Hepatic stellate cell (primary cell): ENCODE measurements at regions not wholly inside any gene's neighbourhood (a gene's known extent, or its start where the extent isn't known, plus 50 kb on each side); places are given as distances from the start of the nearest gene placed in this dataset.
"Not testable (repeated sequence)": the region's sequence is repeated elsewhere in the genome, so short reads cannot be mapped to it uniquely, and the experiment has no call there.

Experiments
- DNase-seq: peaks from one replicate; pipeline ENCODE4 v3.0.0; 2011; ENCODE audit warnings: low spot score

DNA sequence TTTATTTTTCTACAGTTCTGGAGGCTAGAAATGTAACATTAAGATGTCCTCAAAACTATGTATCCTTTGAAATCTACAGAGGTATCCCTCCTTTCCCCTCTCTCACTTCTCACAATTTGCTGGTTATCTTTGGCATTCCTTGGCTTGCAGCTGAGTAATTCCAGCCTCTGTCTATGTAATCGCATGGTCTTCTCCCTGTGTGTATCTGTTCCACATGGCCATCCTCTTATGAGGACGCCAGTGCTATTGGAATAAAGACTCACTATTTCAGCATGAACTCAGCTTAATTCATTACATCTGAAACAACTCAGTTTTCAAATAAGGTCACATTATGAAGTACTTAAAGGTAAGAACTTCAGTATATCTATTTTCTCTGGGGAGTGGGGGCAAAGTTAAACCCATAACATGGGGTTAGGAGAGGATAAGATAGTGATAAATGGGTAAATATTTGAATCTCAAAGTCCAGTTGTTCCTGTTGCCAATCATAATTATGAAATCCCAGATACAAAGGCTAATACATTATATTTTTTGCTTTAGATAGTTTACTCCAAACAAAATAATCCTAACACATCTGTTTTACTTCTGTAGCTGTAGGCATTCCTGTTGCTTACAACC, 1290.8 kb downstream of the NCAM2 start:
- no peak for DNase-seq

DNA sequence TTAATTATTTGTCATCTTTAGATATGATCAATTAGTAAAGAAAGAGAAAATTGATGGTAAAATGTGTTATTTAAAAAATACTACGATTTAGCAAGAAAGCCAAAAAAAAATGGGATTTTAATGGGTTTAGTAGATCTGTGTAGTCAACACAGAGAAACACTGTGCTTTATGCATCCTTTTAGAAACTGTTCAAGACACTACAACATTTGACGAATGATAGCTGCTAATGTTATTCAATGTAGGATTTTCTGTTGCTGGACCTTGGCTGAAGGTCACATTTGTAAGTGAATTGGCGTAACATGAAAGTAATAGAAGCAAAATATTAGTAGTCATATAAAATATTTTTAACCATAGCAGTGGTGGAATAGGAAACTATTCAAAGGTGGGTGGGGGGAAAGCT, 1293.9 kb downstream of the NCAM2 start:
- no peak for DNase-seq

DNA sequence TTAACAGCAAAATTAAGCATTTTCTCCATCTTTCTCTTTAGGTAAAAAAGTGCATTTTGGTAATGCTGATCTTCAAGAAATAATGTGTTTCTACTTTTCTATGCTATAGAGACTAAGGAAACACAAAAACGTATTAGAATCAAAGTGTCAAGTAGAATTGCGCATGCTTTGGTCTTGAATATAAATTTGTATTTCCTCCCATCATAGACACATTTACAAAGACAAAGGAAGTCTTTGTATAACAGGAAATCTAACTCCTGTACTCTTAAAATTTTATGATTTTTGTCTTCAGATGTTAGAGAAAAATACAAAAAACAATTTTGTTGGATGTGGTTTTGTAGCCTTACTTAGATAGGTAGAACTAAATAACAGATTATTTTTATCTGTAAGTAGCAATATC, 1299.4 kb downstream of the NCAM2 start:
- DNase-seq, result no peak

DNA sequence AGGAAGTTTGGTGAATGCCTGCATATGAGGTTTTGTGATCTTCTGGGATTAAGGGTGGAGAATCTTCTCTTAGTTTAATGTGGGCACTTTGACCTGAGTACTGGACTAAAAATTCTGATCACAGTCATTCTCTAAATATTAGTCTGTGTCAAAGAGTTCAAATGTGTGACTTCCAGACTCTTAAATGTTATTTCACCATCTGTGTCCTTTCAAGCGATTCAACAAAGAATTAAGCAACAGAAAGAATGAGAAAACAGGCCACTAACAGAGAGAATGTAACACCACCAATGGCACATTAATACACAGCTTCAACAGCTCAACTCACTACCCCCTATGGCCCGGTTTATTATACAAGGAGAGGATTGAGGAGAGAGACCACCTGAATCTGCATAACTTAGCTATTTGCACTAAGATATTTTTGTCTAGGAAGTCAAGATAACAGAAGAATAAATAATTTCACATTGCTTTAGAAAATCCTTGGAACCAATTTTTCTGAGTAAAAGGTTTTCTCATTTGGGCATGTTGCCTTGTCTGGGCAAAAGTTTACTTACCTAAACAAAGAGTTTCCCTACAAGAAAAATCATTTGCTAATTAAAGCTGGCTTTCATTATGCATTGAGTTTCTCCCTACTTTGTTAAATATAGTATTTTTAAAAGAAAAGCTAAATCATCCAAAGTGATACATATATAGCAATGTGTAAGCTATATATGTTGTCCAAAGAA, 1313.7 kb downstream of the NCAM2 start:
- DNase-seq, result no peak

DNA sequence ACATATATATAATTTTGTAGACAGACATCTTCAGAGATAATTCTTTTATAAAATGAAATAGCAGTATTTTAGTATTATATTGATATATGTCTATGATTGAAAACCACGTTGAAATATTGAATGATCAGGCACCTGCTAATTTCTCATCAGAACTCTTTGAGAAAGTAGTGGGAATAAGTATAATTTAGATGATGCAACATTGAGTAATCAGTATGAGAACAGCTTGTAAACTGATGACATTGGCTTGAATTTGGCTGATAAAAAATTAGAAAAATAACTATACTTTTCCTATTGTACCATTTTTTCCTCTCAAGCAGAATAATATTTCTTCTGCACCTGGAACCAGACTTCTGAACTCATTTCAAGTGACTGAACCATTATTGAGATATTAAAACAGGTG, 1316.8 kb downstream of the NCAM2 start:
- no peak for DNase-seq

DNA sequence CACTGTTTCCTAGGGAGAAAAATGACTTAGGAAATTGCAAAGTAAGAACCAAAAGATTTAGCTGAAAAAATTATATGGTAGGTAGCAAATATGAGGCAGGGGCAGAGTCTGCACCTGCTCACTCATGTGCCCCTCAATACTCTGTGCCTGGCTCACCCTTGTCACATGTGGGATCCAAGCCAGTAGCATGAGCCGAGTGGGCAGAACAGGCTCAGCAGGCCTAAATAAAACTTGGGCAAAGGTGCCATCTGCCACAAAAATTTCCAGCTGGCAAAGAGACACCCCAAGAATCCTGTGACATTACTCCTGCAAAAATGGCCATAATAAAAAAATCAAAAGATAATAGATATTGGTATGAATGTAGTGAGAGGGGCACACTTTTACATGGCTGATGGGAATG, 1321.2 kb downstream of the NCAM2 start:
- no peak for DNase-seq

DNA sequence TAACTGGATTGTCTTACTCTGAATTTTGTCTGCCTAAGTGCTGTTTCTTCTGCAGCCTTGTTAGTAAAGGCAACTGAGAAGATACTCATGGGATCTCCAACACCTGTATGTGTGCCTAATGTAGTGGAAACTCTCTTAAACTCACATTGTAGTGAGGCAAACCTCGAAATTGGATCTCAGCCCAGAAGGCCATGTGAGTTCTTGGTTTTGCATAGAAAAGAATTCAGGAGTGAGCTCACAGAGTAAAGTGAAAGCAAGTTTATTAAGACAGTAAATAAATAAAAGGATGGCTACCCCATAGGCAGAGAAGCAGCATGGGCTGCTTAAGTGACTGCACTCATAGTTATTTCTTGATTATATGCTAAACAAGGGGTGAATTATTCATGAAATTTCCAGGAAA, 1344.7 kb downstream of the NCAM2 start:
- DNase-seq, result no peak

DNA sequence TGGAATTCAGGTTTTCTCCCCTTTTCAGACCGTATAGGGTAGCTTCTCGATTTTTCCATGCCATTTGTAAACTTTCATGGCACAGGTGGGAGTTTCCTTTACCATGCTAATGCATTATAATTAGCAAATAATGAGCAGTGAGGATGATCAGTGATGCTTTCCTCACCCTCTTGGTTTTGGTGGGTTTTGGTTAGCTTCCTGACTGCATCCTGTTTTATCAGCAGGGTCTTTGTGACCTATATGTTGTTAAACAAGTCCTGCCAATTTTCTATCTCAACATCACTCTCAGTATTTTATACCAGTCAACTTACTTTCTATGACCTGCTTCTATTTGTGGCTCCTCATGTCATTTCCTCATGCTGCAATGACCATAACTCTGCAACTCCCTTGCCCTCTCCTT, 1345.1 kb downstream of the NCAM2 start:
- no peak for DNase-seq

DNA sequence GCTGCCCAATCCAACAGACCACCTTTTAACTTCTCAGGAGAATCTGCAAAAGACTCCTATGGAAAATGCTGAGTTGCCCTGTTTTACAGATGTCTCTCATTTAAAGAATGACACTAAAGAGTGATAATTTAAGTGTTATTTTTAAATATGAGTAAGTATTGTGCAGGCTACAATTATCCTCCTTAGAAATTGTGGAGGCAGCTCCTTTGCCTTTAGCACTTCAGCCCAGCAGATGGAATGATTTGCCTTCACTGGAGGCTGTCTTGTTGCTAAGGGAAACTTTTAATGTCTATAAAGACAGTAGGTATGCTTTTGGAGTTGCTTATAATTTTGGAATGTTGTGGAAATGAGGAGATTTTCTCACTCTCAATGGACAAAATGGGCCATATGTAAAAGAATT, 1345.5 kb downstream of the NCAM2 start:
- no peak for DNase-seq

DNA sequence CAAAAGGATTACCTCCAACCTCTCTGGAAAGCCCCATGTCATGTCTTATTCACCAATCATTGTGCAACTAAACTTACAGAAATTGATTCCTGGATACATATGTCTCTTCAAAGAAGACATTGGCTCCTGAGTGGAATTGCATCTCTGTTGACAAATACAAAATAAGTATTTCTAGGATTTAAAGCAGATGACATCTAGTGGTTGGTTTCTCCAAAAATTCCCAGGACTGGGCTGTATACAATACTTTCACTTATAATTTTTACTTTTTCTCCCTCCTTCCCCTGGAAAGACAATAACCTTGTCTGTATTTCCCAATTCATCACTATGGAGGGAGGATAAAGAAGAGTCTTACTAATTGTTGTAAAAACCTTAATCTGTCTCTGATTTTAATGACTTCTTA, 1347.4 kb downstream of the NCAM2 start:
- no peak for DNase-seq

DNA sequence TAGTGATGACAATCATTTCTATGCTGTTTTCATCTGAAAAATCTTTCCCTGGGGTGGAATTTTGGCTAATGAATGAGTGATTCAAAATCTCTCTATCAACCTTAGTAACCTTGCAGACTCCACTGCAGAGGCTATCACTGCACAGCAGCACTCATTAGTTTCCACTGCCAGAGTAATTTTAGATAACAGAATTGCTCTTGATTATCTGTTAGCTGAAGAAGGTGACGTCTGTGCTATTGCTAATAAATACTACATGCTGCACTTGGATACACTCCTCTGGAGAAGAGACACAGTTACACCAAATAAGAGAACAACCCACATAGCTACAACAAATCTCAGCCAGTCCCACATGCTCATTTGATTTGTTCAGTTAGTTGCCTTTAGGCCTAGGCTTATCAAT, 1348.4 kb downstream of the NCAM2 start:
- no peak for DNase-seq

DNA sequence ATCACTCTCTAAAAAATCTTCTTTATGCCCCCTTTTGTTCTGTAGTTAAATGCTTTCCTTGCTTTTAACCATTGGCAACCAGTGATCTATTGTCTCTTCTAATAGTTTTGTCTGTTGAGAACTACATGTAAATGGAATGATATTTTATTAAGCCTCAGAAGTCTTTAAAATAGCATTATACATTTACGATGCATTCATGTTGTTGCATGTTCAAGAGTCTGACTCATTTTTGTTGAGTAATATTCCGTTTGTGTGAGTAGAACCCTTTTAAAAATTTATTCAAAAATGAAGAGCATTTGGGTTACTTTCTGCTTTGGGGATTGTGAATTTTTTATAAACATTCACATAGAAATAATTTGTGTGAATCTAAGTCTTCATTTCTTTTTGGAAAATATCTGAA, 1352.9 kb downstream of the NCAM2 start:
- DNase-seq, result no peak

DNA sequence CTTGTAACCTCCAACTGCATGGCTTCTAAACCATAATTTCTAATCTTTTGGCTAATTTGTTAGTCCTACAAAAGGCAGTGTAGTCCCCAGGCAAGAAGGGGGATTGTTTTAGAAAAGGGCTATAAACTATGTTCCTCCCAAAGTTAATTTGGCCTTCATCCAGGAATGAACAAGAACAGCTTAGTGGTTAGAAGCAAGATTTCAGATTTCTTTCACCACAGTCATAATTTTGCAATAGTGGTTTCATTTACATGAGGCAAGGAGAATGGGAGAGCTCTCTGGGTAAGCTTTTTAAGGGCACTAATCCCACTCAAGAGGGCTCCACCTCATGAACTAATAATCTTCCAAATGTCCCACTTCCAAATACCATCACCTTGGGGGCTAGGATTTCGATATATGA, 1353.9 kb downstream of the NCAM2 start:
- no peak for DNase-seq

DNA sequence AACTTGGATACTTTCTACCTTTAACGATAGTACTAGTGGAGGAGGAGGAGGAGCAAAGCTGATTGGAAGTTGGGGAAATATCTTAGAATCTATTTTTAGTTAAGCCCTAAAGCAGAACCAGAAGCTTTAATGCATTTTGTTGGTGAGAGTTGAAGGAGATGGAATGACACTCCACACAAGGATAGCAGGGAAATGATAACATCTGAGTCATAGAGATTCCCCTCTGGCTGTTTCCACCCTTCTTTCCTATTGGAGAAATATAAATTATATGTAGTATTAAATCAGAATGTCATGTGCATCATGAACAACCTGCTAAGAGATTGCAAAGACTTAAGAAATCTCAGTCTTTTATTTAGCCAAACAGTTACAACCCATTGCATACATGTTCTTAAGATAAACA, 1357.7 kb downstream of the NCAM2 start:
- no peak for DNase-seq

DNA sequence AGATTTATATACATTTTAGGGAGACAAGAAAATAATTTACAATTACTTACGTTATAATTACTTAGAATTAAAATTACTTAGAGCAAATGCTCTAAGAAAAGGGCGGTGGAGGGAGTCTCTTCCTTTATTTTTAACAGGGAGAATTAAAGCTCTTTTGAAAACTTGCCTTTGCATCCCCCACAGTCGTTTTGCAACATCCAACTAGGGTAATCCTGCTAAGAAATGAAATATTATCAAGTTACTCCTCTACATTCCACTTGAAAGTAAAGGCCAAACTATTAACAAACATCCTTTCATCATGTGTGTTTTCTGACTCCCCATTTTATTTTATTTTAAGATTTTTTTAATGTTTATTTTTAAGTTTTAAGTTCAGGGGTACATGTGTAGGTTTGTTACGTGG, 1358.5 kb downstream of the NCAM2 start:
- no peak for DNase-seq

DNA sequence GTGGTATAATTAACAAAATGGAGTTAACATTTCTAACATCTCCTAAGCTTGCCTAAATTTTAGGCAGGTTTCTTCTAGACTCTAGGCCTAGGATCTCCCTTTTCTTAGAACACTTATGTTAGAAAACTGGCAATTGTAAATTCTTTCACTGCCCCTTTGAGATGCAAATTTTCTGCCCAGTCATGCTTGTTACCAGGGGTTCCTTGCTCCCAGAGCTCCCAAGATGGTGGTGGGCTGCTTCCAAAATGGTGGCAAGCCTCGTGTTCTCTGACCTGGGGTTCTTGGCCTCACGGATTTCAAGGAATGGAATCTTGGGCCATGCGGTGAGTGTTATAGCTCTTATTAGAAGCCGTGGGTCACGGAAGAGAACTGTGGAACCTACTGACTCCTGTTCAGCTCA, 1361.4 kb downstream of the NCAM2 start:
- DNase-seq, result not testable (repeated sequence)

DNA sequence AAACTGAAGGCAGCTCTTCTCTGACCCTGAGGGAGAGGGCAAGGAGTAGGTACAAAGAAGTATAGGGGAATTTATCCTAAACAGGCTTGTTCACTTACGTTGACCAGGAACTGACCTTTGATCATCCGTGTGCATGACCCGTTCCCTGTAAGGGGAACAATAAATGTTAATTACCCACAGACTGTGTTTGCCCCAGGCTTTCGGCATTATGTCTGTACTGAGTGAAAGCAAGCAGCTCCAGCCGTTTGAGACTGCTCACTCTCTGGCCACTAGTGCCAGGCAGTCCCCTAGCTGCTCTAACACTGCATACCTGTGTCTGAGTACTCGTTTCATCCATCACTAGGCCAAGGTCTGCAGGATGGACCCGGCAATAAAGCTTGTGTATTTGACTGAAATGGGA, 1365.3 kb downstream of the NCAM2 start:
- no peak for DNase-seq

DNA sequence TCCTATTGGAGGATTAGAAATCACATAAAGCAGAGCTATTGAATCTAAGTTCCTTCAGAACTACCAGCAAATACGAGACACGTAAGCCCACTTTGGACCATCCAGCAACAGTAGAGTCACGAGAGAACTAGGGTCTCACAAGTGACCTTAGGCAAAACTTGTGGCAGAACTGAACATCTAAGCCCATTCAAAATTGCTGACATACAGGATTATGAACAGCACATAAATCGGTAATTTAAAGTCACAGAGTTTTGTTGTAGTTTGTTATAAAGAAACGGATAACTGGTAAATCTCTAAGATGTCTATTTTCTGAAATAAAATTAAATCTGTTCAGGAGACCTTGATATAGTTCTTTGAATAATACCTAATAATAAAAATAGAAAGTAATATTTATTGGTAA, 1366.0 kb downstream of the NCAM2 start:
- no peak for DNase-seq

DNA sequence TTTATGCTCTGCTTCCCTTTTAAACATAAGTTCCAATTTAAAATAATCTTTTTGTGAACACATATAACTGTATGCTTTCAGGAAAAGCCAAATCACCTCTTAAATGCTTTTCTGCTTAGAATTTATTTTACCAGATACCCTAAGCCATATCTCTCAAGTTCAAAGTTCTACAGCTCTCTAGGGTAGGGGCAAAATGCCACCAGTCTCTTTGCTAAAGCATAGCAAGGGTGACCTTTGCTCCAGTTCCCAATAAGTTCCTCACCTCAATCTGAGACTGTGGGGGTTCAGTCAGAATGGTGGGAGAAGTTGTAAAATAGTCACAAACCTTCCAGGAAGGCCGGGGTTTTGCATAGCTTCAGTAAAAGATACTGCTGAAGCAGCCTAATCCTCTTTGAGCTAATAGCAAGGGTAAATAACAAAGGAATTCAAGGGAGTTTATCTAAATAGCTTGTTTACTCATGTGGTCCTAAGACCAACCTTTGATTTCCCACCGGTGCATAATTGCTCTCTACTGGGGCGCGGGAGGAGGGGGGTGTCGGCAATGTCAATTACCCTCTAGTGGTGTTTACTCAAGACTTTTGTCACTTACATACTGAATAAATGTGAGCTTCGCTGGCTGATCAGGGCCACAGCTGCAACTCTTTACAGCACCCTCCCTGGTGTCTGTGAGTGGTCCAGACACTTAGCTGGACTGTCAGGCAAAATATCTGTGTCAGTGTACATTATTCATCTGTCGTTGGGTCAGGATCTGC, 1376.2 kb downstream of the NCAM2 start:
- no peak for DNase-seq

DNA sequence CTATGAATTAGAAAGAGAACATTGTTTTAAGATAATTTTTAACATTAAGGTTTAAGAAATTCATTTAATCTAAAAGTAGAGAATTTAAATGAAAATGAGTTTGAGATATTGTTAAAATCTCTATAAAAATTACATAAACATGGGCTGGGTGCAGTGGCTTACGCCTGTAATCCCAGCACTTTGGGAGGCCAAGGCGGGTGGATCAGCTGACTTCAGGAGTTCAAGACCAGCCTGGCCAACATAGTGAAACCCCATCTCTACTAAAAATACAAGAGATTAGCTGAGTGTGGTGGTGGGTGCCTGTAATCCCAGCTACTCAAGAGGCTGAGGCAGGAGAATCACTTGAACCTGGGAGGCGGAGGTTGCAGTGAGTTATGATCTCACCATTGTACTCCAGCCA, 1379.6 kb downstream of the NCAM2 start:
- not testable (repeated sequence) for DNase-seq

DNA sequence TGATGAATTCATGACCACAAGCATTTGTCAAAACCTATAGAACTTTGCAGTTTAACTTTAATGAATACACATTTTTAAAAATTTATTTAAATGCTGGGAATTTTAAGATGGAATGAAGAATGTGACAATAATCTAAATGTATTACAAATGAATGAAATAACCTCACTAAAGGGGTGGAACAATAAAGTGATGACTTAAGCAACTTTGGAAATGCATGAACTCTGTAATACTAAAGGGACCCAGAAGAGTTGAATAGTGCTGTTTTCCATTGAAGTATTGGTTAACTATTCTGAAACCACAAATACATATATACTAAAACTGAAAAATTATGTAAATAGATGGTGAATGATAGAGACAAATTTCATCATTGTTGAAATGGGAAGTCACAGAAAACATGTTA, 1395.1 kb downstream of the NCAM2 start:
- DNase-seq, result no peak

DNA sequence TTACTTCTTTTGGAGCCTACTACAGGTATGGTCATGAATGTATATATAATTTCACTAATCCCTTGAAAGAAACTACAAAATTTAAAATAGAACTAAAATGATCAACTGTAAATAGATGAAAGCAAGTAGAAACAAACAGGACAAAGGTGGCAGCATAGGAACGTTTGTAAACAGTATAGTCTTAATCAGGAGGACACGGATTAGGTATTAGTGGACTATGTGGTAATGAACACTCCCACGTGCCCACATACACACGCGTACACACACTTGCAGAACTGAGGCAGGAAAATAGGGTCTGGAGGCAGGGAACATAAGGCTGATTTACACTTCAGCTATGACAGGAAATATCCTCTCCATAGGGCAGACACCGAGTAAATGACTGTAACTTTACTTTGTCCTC, 1397.8 kb downstream of the NCAM2 start:
- DNase-seq, result no peak

DNA sequence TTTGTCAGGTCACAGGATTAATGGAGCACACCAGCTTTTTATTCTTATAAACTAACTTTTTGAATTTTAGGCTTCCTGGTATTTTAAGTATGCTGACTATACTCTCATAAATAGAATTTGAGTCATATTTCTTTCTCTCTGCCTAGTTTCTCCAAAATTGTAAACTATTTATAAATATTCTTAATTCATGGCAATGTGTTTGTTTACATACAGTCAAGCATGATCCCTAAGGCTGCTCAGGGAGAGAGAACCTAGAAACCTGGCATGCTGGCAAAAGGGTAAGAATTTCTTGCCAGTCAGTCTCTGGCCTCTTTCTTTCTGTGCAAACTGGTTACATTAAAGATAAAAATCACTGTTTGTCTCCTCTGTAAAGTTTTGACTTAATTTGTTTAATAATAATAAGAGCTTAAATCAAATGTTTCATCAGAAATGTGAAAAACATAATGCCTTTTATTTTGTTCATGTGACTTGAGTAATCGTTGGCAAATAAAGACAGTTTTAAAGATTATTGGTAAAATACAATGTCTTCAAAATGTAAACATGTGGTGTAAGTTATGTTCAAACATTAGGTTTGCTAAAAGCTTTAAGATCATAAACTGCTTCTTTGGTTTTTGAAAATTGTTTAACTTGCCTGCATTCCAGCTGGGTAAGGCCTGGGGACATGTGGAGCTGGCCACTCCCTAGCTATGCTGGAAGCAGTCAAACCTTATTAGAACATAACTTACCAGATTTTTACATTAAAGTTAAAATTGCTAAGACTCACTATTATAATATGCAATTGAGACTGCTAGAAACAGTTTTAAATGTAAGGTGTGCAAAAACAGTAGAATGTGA, 1401.7 kb downstream of the NCAM2 start:
- DNase-seq, result no peak
